ENCODE measurements at regions not wholly inside any gene's neighbourhood (a gene's known extent, or its start where the extent isn't known, plus 50 kb on each side); places are given as distances from the start of the nearest gene placed in this dataset.
"Not testable (repeated sequence)": the region's sequence is repeated elsewhere in the genome, so short reads cannot be mapped to it uniquely, and the experiment has no call there.

DNA sequence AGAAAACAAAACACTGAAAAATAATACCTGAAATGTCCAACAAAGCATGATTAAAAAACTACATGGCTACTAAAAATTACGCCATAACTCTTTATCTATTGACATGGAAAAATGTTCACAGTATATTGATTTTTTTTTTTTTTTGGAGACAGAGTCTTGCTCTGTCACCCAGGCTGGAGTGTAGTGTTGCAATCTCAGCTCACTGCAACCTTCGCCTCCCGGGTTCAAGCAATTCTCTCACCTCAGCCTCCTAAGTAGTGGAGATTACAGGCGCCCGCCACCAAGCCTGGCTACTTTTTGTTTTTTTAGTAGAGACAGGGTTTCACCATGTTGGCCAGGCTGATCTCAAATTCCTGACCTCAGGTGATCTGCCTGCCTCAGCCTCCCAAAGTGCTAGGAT lies 96.8 kb downstream of the TRIM69 start:
- not testable (repeated sequence) for H3K9me3 ChIP-seq (ENCODE audit: control insufficient read depth in 4 of 4, low read length in 3 of 4); H3K9ac ChIP-seq (ENCODE audit: low read depth in 1 of 2, low read length in 2 of 2); DNase-seq (ENCODE audit: low spot score); H3K4me3 ChIP-seq (ENCODE audit: low read depth in 1 of 3, low read length in 3 of 3); H3K27me3 ChIP-seq (ENCODE audit: control insufficient read depth in 4 of 4, insufficient read depth in 4 of 4, low read length in 3 of 4); H3K36me3 ChIP-seq (ENCODE audit: control insufficient read depth in 4 of 4, insufficient read depth in 3 of 4, low read depth in 1 of 4, low read length in 3 of 4)
- TF ChIP-seq JUND (IDR thresholded peaks at IDR 0.05) = peak in 1 of 2 donors; percentile 72
- TF ChIP-seq HNF4G (IDR thresholded peaks at IDR 0.05) = peak; percentile 28
- TF ChIP-seq, protein P1, sequence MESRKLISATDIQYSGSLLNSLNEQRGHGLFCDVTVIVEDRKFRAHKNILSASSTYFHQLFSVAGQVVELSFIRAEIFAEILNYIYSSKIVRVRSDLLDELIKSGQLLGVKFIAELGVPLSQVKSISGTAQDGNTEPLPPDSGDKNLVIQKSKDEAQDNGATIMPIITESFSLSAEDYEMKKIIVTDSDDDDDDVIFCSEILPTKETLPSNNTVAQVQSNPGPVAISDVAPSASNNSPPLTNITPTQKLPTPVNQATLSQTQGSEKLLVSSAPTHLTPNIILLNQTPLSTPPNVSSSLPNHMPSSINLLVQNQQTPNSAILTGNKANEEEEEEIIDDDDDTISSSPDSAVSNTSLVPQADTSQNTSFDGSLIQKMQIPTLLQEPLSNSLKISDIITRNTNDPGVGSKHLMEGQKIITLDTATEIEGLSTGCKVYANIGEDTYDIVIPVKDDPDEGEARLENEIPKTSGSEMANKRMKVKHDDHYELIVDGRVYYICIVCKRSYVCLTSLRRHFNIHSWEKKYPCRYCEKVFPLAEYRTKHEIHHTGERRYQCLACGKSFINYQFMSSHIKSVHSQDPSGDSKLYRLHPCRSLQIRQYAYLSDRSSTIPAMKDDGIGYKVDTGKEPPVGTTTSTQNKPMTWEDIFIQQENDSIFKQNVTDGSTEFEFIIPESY (IDR thresholded peaks at IDR 0.05) = peak; percentile 72
- peak in 1 of 2 donors; percentile 58 for TF ChIP-seq EGR1 (IDR thresholded peaks at IDR 0.05; ENCODE audit: low read depth in 2 of 2)
- peak; percentile 7 for TF ChIP-seq FOXA2 (IDR thresholded peaks at IDR 0.05)
- peak; percentile 28 to 37 for TF ChIP-seq RAD21 (IDR thresholded peaks at IDR 0.05)
- TF ChIP-seq SP1 (IDR thresholded peaks at IDR 0.05) = peak; percentile 48
- TF ChIP-seq, protein P2, sequence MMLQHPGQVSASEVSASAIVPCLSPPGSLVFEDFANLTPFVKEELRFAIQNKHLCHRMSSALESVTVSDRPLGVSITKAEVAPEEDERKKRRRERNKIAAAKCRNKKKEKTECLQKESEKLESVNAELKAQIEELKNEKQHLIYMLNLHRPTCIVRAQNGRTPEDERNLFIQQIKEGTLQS (IDR thresholded peaks at IDR 0.05) = peak; percentile 35
- peak; percentile 68 to 87 for TF ChIP-seq RXRA (IDR thresholded peaks at IDR 0.05)
- peak; percentile 24 for TF ChIP-seq MAX (IDR thresholded peaks at IDR 0.05)
- TF ChIP-seq HNF4A (conservative IDR thresholded peaks at IDR 0.05) = peak; percentile 70 to 84
- peak; percentile 74 for TF ChIP-seq YY1 (IDR thresholded peaks at IDR 0.05)
- Histone ChIP-seq H3K27ac (ENCODE audit: low read depth in 1 of 2, low read length in 2 of 2) (peak overlapping the region; percentile 60 to 74), H3K4me1 (ENCODE audit: control insufficient read depth in 4 of 4, insufficient read depth in 4 of 4, low read length in 3 of 4) (peaks cover 6 to 12% (median 9%) of the 10 kb centered on the region in 4 donors)
- WGBS = 32% methylated on average over 5 of the region's 5 CpGs

DNA sequence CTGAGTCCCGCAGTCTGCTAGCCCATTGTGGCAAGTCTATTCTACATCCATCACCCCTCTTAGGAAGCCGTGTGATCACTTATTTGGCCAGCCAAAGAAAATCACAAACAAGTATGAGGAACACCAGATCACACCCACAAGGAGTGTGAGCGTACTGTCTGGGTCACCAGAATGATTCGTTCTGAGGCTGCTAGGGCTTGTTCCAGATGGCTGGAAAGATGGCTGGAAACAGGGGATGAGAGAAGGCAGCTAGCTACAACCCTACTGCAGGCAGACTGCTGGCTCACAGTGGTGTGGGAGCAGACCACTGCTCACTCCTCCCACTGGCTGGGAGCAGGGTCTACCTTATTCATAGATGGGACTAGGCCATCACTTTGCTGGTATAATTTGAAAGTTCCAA lies 97.4 kb downstream of the TRIM69 start:
- not testable (repeated sequence) for H3K4me3 ChIP-seq (ENCODE audit: low read depth in 1 of 3, low read length in 3 of 3); H3K9ac ChIP-seq (ENCODE audit: low read depth in 1 of 2, low read length in 2 of 2); H3K27me3 ChIP-seq (ENCODE audit: control insufficient read depth in 4 of 4, insufficient read depth in 4 of 4, low read length in 3 of 4); H3K9me3 ChIP-seq (ENCODE audit: control insufficient read depth in 4 of 4, low read length in 3 of 4); H3K36me3 ChIP-seq (ENCODE audit: control insufficient read depth in 4 of 4, insufficient read depth in 3 of 4, low read depth in 1 of 4, low read length in 3 of 4); DNase-seq (ENCODE audit: low spot score)
- peak overlapping the region in 1 of 2 donors; percentile 47 for H3K27ac ChIP-seq (ENCODE audit: low read depth in 1 of 2, low read length in 2 of 2)
- 85% methylated on average over 2 of the region's 4 CpGs for WGBS
- H3K4me1 ChIP-seq (ENCODE audit: control insufficient read depth in 4 of 4, insufficient read depth in 4 of 4, low read length in 3 of 4) = peaks cover 6 to 12% (median 7%) of the 10 kb centered on the region in 4 donors

- H3K9ac ChIP-seq (ENCODE audit: low read depth in 1 of 2, low read length in 2 of 2); H3K4me3 ChIP-seq (ENCODE audit: low read depth in 1 of 3, low read length in 3 of 3); H3K27ac ChIP-seq (ENCODE audit: low read depth in 1 of 2, low read length in 2 of 2); H3K9me3 ChIP-seq (ENCODE audit: control insufficient read depth in 4 of 4, low read length in 3 of 4); H3K36me3 ChIP-seq (ENCODE audit: control insufficient read depth in 4 of 4, insufficient read depth in 3 of 4, low read depth in 1 of 4, low read length in 3 of 4); DNase-seq (ENCODE audit: low spot score); H3K27me3 ChIP-seq (ENCODE audit: control insufficient read depth in 4 of 4, insufficient read depth in 4 of 4, low read length in 3 of 4): not testable (repeated sequence)
- H3K4me1 ChIP-seq (ENCODE audit: control insufficient read depth in 4 of 4, insufficient read depth in 4 of 4, low read length in 3 of 4) = peaks cover 4 to 12% (median 7%) of the 10 kb centered on the region in 4 donors
- WGBS = 94% methylated on average over 4 of the region's 5 CpGs
Measured at GRCh38 chr15:44835082-44835481, 98.8 kb downstream of the TRIM69 start.

DNA sequence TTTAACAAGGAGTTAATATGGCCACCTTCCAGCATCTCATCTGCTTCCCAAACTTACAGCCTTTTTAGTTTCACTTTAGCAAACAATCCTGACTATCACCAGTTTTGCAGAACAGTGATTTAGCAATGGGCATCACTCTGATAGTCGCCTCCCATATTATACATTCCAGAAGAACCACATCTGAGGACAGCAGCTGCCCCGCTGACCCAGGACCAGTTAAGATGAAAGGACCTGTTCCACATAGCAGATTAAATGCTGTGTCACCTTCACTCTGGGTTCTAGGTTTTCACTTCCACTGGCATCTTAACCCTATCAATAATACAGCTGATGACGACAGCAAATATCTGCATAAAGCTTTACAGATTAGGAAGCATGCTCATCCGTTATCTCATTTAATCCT lies 99.8 kb downstream of the TRIM69 start:
- Histone ChIP-seq H3K4me3 (ENCODE audit: low read depth in 1 of 3, low read length in 3 of 3) (no peak overlapping the region), H3K27ac (ENCODE audit: low read depth in 1 of 2, low read length in 2 of 2) (peak overlapping the region; percentile 0 to 35), H3K4me1 (ENCODE audit: control insufficient read depth in 4 of 4, insufficient read depth in 4 of 4, low read length in 3 of 4) (peaks cover 4 to 12% (median 7%) of the 10 kb centered on the region in 4 donors), H3K9ac (ENCODE audit: low read depth in 1 of 2, low read length in 2 of 2) (no peak overlapping the region), H3K27me3 (ENCODE audit: control insufficient read depth in 4 of 4, insufficient read depth in 4 of 4, low read length in 3 of 4) (no peaks in the 10 kb centered on the region), H3K36me3 (ENCODE audit: control insufficient read depth in 4 of 4, insufficient read depth in 3 of 4, low read depth in 1 of 4, low read length in 3 of 4) (no peaks in the 10 kb centered on the region), H3K9me3 (ENCODE audit: control insufficient read depth in 4 of 4, low read length in 3 of 4) (no peaks in the 10 kb centered on the region)
- 60% methylated on average over 4 of the region's 4 CpGs for WGBS
- TF ChIP-seq YY1 (IDR thresholded peaks at IDR 0.05) = peak; percentile 63
- TF ChIP-seq RXRA (IDR thresholded peaks at IDR 0.05) = peak; percentile 20 to 42
- TF ChIP-seq RAD21 (IDR thresholded peaks at IDR 0.05) = peak; percentile 14 to 23
- no peak for TF ChIP-seq HNF4G (IDR thresholded peaks at IDR 0.05)
- TF ChIP-seq NR2F2 (IDR thresholded peaks at IDR 0.05) = peak; percentile 30
- no peak for TF ChIP-seq TAF1 (conservative IDR thresholded peaks at IDR 0.05)
- TF ChIP-seq HNF4A (conservative IDR thresholded peaks at IDR 0.05) = peak in 1 of 2 donors; percentile 44
- TF ChIP-seq SP1 (IDR thresholded peaks at IDR 0.05) = peak; percentile 30
- no peak for DNase-seq (ENCODE audit: low spot score)

GRCh38 chr15:44838929-44839328 lies 102.6 kb downstream of the TRIM69 start:
- not testable (repeated sequence) for H3K9me3 ChIP-seq (ENCODE audit: control insufficient read depth in 4 of 4, low read length in 3 of 4); H3K27ac ChIP-seq (ENCODE audit: low read depth in 1 of 2, low read length in 2 of 2); DNase-seq (ENCODE audit: low spot score); H3K4me1 ChIP-seq (ENCODE audit: control insufficient read depth in 4 of 4, insufficient read depth in 4 of 4, low read length in 3 of 4); H3K36me3 ChIP-seq (ENCODE audit: control insufficient read depth in 4 of 4, insufficient read depth in 3 of 4, low read depth in 1 of 4, low read length in 3 of 4); H3K27me3 ChIP-seq (ENCODE audit: control insufficient read depth in 4 of 4, insufficient read depth in 4 of 4, low read length in 3 of 4); H3K4me3 ChIP-seq (ENCODE audit: low read depth in 1 of 3, low read length in 3 of 3); H3K9ac ChIP-seq (ENCODE audit: low read depth in 1 of 2, low read length in 2 of 2)
- 73% methylated on average over 3 of the region's 3 CpGs for WGBS

DNA sequence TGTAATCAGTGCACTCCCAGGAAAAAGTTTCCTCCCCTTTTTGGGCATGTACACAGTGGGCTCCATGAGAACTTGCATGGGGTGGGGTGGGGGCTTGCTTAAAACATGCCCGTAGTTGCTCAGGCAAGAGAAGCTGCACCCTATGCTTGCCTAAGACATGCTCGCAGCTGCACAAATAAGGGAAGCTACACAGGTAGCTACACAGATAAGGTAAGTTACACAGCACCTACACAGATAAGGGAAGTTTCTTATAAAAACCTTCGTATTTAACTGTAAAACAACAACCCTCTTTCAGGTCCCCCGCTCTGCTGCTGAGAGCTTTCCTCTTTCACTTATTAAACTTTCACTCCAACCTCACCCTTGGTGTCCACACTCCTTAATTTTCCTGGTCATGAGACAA lies 105.4 kb downstream of the TRIM69 start:
- H3K9me3 ChIP-seq (ENCODE audit: control insufficient read depth in 4 of 4, low read length in 3 of 4); H3K27me3 ChIP-seq (ENCODE audit: control insufficient read depth in 4 of 4, insufficient read depth in 4 of 4, low read length in 3 of 4); H3K4me1 ChIP-seq (ENCODE audit: control insufficient read depth in 4 of 4, insufficient read depth in 4 of 4, low read length in 3 of 4); H3K4me3 ChIP-seq (ENCODE audit: low read depth in 1 of 3, low read length in 3 of 3); H3K9ac ChIP-seq (ENCODE audit: low read depth in 1 of 2, low read length in 2 of 2); H3K27ac ChIP-seq (ENCODE audit: low read depth in 1 of 2, low read length in 2 of 2); DNase-seq (ENCODE audit: low spot score); H3K36me3 ChIP-seq (ENCODE audit: control insufficient read depth in 4 of 4, insufficient read depth in 3 of 4, low read depth in 1 of 4, low read length in 3 of 4): not testable (repeated sequence)
- WGBS = 90% methylated on average over 4 of the region's 4 CpGs

Data from liver (tissue), 7 donors.